GM18505 (cell line): ENCODE measurements at regions not wholly inside any gene's neighbourhood (a gene's known extent, or its start where the extent isn't known, plus 50 kb on each side); places are given as distances from the start of the nearest gene placed in this dataset.
"Not testable (repeated sequence)": the region's sequence is repeated elsewhere in the genome, so short reads cannot be mapped to it uniquely, and the experiment has no call there.

Experiments used
- ATAC-seq: cut with Tn5 transposase; IDR thresholded peaks from one replicate; pipeline ENCODE4 v1.9.1; 2021; ENCODE audit not compliant: unreplicated experiment
- POLR2A ChIP-seq: IDR thresholded peaks from 4 replicates; pipeline ENCODE4 v1.6.1; 2011; ENCODE audit warnings: borderline replicate concordance; ENCODE audit not compliant: insufficient read depth, insufficient read length; ENCODE audit errors: extremely low read depth

- TF ChIP-seq POLR2A: no peak
- ATAC-seq: no peak
Measured at GRCh38 chr5:174895360-174895759, 171.0 kb downstream of the MSX2 start.

GRCh38 chr5:174892742-174893141 lies 168.4 kb downstream of the MSX2 start:
- TF ChIP-seq POLR2A: no peak
- ATAC-seq: no peak

GRCh38 chr5:174880412-174881200 lies 156.2 kb downstream of the MSX2 start:
- ATAC-seq: not testable (repeated sequence)

GRCh38 chr5:174877987-174878386 lies 153.6 kb downstream of the MSX2 start:
- ATAC-seq: no peak
- TF ChIP-seq POLR2A: no peak

- no peak for TF ChIP-seq POLR2A
- no peak for ATAC-seq
Measured at GRCh38 chr5:174872271-174872670, 147.9 kb downstream of the MSX2 start.

GRCh38 chr5:174852143-174852542 lies 127.8 kb downstream of the MSX2 start:
- no peak for TF ChIP-seq POLR2A
- ATAC-seq: no peak

- TF ChIP-seq POLR2A: no peak
- ATAC-seq: no peak
Measured at GRCh38 chr5:174850565-174851169, 126.3 kb downstream of the MSX2 start.

- no peak for TF ChIP-seq POLR2A
- ATAC-seq: no peak
Measured at GRCh38 chr5:174849426-174849825, 125.0 kb downstream of the MSX2 start.

GRCh38 chr5:174844971-174845370 lies 120.6 kb downstream of the MSX2 start:
- ATAC-seq: no peak
- no peak for TF ChIP-seq POLR2A

GRCh38 chr5:174843263-174844250 lies 119.2 kb downstream of the MSX2 start:
- TF ChIP-seq POLR2A: no peak
- no peak for ATAC-seq

GRCh38 chr5:174840435-174840834 lies 116.1 kb downstream of the MSX2 start:
- TF ChIP-seq POLR2A: no peak
- ATAC-seq: no peak

- TF ChIP-seq POLR2A: no peak
- no peak for ATAC-seq
Measured at GRCh38 chr5:174839196-174839595, 114.8 kb downstream of the MSX2 start.
